Heart right ventricle (tissue), 16 donors: ENCODE measurements at regions not wholly inside any gene's neighbourhood (a gene's known extent, or its start where the extent isn't known, plus 50 kb on each side); places are given as distances from the start of the nearest gene placed in this dataset.

Experiments used
- ATAC-seq, 8 donors: fragments of 200-7000 bp; cut with Tn5 transposase; one replicate each; pipeline ENCODE4 v1.9.1; 2020; ENCODE audit warnings: mild to moderate bottlenecking in 8 of 8, moderate library complexity in 8 of 8, moderate number of reproducible peaks in 1 of 8
- DNase-seq, 2 donors: peaks; one replicate each; pipeline ENCODE4 v3.0.0-alpha.2; 2020
- H3K27ac ChIP-seq, 10 donors: fragments of 200-600 bp; sonication (generic) in 2 of 10; one replicate each; pipeline versions ENCODE4 v1.5.0 to v1.8.0; 2020 to 2022; ENCODE audit warnings: mild to moderate bottlenecking in 3 of 10
- H3K27me3 ChIP-seq, 7 donors: fragments of 200-600 bp; one replicate each; pipeline ENCODE4 v1.8.0; 2021 to 2022; ENCODE audit warnings: mild to moderate bottlenecking in 2 of 7
- H3K36me3 ChIP-seq, 9 donors: fragments of 200-600 bp; sonication (generic) in 1 of 9; one replicate each; pipeline versions ENCODE4 v1.5.0 to v1.8.0; 2020 to 2022; ENCODE audit warnings: mild to moderate bottlenecking in 2 of 9
- H3K4me1 ChIP-seq, 9 donors: fragments of 200-600 bp; sonication (generic) in 1 of 9; one replicate each; pipeline versions ENCODE4 v1.5.0 to v1.8.0; 2020 to 2022; ENCODE audit warnings: mild to moderate bottlenecking in 4 of 9
- H3K4me3 ChIP-seq, 10 donors: fragments of 200-600 bp; sonication (generic) in 2 of 10; one replicate each; pipeline versions ENCODE4 v1.5.0 to v1.8.0; 2020 to 2022; ENCODE audit warnings: mild to moderate bottlenecking in 7 of 10, moderate library complexity in 2 of 10
- H3K9me3 ChIP-seq, 11 donors: fragments of 200-600 bp in 10 of 11; sonication (generic) in 2 of 11; one replicate each; pipeline versions ENCODE4 v1.5.0 to v1.8.0; 2013 to 2022; ENCODE audit warnings: mild to moderate bottlenecking in 2 of 11, control low read depth in 1 of 11, moderate library complexity in 1 of 11
- WGBS, 2 donors: extraction: QIAGEN DNeasy Blood & Tissue Kit; methylation state at CpG; one replicate each; pipeline ENCODE4 v1.1.7; 2013; ENCODE audit warnings: inconsistent platforms in 1 of 2; 5-methylcytosine and 5-hydroxymethylcytosine counted together
- intact Hi-C, 10 donors: fragments of 100-400 bp; cut with DNase I; formaldehyde crosslinking; loops; one replicate each; pipeline versions ENCODE4 v1.11.1 to v1.14.2; 2022
- TF ChIP-seq, protein P1 (sequence below), 9 donors: fragments of 200-600 bp; sonication (generic) in 2 of 9; IDR thresholded peaks; one replicate each; pipeline versions ENCODE4 v1.5.0 to v1.8.0; 2021 to 2022; ENCODE audit warnings: antibody characterized with exemption in 9 of 9, mild to moderate bottlenecking in 5 of 9, moderate library complexity in 1 of 9
- donor health status: Arrhythmogenic right ventricular cardiomyopathy.
- donor health status: ischemic (EF 13 %, LVEDD 7.1; RV severe dilation, severe dysfunction).
- donor health status: healthy with polysubstance abuse.
- donor health status: DM: no; HTN: yes; CAD: no.
- donor health status: DM: no; HTN: no; CAD: no.
- donor health status: ischemic (EF 25% LVEDD 6.9; RV normal size, moderate dysfunction).
- donor health status: ischemic (EF 25% LVEDD 5.7; RV mildly dilated, moderate dysfunction).
- donor health status: healthy.
- donor health status: DM: yes; HTN: yes; CAD: no.
- donor health status: Ischemic cardiomyopathy.
- donor health status: ischemic (EF 35%, LVEDD 5.7; RV mildly dilated, moderate dysfunction).
- donor health status: nonischemic (EF 11% LVEDD 7.7; RV severe dilation, severe dysfunction).
- donor health status: DM: yes; HTN: yes; CAD: no.
- donor health status: PGD.
- donor health status: ischemic (EF 29% LVEDD 5.4; RV normal size, mild dysfunction).
- donor health status: nonischemic (EF 23%, LVEDD 6.1; RV moderate dilation, normal function).

DNA sequence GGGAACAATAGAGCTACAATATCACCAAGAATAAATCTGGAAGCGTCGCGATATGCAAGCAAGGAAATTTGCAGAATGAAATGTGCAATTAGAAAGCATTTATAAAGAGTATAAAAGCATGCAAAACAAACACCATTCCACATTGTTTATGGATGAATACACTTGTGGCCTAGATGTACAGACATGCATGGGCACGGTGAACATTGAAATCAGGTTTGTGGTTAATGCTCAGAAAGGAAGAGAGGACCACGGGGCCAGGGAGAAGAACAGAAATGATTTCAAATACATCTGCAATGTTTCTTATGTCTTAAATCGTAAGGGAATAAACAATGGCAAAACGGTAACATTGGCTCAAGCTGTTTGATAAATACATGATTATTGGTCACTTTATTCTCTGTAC lies 235.9 kb downstream of the FOXL1 start:
- intact Hi-C loops, result no loop called here
- H3K27me3 ChIP-seq, result peaks cover 0 to 14% (median 11%) of the 10 kb centered on the region in 7 donors
- TF ChIP-seq, protein P1, sequence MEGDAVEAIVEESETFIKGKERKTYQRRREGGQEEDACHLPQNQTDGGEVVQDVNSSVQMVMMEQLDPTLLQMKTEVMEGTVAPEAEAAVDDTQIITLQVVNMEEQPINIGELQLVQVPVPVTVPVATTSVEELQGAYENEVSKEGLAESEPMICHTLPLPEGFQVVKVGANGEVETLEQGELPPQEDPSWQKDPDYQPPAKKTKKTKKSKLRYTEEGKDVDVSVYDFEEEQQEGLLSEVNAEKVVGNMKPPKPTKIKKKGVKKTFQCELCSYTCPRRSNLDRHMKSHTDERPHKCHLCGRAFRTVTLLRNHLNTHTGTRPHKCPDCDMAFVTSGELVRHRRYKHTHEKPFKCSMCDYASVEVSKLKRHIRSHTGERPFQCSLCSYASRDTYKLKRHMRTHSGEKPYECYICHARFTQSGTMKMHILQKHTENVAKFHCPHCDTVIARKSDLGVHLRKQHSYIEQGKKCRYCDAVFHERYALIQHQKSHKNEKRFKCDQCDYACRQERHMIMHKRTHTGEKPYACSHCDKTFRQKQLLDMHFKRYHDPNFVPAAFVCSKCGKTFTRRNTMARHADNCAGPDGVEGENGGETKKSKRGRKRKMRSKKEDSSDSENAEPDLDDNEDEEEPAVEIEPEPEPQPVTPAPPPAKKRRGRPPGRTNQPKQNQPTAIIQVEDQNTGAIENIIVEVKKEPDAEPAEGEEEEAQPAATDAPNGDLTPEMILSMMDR (IDR thresholded peaks at IDR 0.05), result no peak

DNA sequence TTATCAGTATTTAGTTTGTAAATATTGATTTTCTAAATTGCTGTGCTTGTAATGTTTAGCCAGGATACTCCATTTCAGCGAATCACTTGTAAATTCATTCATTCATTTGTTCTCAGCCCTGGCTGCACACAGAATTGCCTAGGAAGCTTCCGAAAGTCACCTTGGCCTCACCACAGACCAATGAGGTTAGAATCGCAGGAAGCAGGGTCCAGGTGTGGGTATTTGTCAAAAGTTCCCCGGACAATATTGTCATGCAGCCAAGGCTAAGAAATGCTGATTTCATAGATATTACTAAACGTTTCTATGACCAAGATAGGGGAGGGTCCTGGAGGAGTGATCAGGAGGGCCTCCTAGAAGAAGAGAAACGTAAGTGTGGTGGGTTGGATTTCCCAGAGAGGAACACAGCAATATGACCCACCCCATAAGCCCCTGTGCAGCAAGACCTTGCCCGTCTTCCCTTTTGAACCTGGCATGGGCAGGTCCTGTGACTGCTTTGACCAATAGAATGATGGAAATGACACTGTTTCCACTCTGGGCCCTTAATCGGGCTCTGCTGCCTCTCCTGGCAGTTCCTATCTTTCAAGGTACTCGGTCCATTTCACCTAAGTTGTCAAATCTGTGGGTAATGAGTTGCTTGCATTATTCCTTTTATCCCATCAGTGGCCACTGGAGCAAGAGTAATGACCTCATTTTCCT lies 238.7 kb downstream of the FOXL1 start:
- Histone ChIP-seq H3K4me3 (no peak overlapping the region), H3K27ac (no peak overlapping the region), H3K36me3 (no peaks in the 10 kb centered on the region), H3K4me1 (peaks cover 0 to 18% (median 9%) of the 10 kb centered on the region in 9 donors), H3K9me3 (no peaks in the 10 kb centered on the region), H3K27me3 (peaks cover 0 to 31% (median 16%) of the 10 kb centered on the region in 7 donors)
- ATAC-seq (no peak), DNase-seq (no peak)
- TF ChIP-seq, protein P1 (IDR thresholded peaks at IDR 0.05), result no peak
- intact Hi-C loops, result no loop called here
- WGBS, 2 donors, result 77 to 83% methylated on average over 9 of the region's 9 CpGs

More for the DNA sequence above, 235.9 kb downstream of the FOXL1 start:
- ATAC-seq, result no peak
- 88 to 90% methylated on average over 7 of the region's 7 CpGs for WGBS, 2 donors
- H3K4me3 ChIP-seq, result no peak overlapping the region
- DNase-seq, result no peak
- H3K9me3 ChIP-seq, result no peaks in the 10 kb centered on the region
- no peaks in the 10 kb centered on the region for H3K36me3 ChIP-seq
- peaks cover 0 to 11% (median 6%) of the 10 kb centered on the region in 9 donors for H3K4me1 ChIP-seq
- H3K27ac ChIP-seq, result no peak overlapping the region

DNA sequence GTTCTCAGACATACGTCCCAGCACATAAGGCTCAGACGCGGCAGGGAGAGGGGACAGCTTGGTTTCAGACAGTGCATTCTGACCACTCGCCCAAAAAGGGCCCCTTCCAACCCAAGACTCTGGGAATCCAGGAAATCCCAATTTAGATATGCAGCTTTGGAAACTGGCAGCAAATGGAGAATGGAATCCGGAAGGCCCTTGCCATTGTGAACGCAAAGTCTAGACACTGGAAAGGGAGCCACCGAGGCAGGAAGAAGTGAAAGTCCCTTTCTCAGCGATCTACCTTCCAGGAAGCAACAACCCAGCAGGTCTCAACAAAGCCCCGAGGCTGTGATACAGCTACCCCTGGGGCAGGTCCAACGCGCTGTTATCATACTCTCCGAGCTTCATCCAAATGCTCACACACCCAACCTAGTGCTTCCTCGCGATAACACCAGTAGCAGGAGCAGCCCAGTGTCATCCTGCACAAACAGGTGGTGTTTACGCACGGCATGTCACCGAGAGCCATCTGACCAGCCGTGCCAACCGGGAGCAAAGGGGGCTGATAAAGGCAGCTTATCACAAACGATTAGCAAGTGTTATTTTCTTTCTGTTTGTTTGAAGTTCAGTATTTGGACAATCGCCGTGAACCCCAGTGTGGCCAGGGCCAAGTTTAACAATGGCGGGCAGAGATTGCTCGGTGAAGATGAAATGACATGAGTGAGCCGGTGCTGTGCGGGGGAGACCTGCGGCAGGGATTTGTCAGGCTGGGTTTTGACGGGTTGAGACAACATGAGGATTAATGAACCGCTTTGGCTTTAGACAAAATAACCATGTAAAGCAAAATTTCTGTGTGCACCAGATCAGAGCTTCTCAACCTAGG lies 240.6 kb downstream of the FOXL1 start:
- WGBS, 2 donors, result 30 to 34% methylated on average over 29 of the region's 29 CpGs
- no peaks in the 10 kb centered on the region for H3K36me3 ChIP-seq
- TF ChIP-seq, protein P1 (IDR thresholded peaks at IDR 0.05), result no peak
- H3K4me3 ChIP-seq, result peak overlapping the region in 1 of 10 donors; percentile 22
- peaks cover 0 to 21% (median 9%) of the 10 kb centered on the region in 9 donors for H3K4me1 ChIP-seq
- no peak for DNase-seq
- intact Hi-C loops, result no loop called here
- H3K27me3 ChIP-seq, result peaks cover 0 to 36% (median 16%) of the 10 kb centered on the region in 7 donors
- no peak overlapping the region for H3K27ac ChIP-seq
- H3K9me3 ChIP-seq, result no peaks in the 10 kb centered on the region
- ATAC-seq, result peak in 4 of 8 donors; percentile 26 to 40 (median 30)

DNA sequence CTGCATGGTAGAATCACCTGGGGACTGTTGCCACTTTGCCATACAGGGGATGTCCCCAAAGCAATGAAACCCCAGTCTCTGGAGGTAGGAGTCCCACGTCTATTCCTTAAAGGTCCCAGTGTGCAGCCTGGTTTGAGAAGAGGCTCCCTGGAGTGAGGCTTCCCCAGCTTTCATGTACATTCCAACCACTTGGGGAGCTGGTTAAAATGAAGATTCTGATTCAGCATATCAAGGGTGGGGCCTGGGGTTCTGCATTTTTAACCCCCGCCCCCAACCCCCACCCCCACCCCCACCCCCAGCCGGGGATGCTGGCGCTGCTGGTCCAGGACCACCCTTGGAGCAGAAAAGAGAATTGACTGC lies 241.2 kb downstream of the FOXL1 start:
- Histone ChIP-seq H3K4me1 (peaks cover 0 to 21% (median 9%) of the 10 kb centered on the region in 9 donors), H3K36me3 (no peaks in the 10 kb centered on the region), H3K4me3 (no peak overlapping the region), H3K9me3 (no peaks in the 10 kb centered on the region), H3K27me3 (peaks cover 0 to 38% (median 16%) of the 10 kb centered on the region in 7 donors), H3K27ac (no peak overlapping the region)
- intact Hi-C loops, result no loop called here
- 21 to 24% methylated on average over 4 of the region's 4 CpGs for WGBS, 2 donors
- DNase-seq (no peak), ATAC-seq (peak in 2 of 8 donors; percentile 45 to 48)
- TF ChIP-seq, protein P1 (IDR thresholded peaks at IDR 0.05), result peak in 6 of 9 donors; percentile 11 to 33 (median 22)
